ENCODE measurements at regions not wholly inside any gene's neighbourhood (a gene's known extent, or its start where the extent isn't known, plus 50 kb on each side); places are given as distances from the start of the nearest gene placed in this dataset.

- no peak for DNase-seq (ENCODE audit: low read depth, low spot score)
- Histone ChIP-seq H3K27ac (ENCODE audit: low read depth, low read length) (no peak overlapping the region), H3K9me3 (ENCODE audit: control insufficient read depth, insufficient read depth, low read length) (no peaks in the 10 kb centered on the region), H3K4me3 (ENCODE audit: low read depth, low read length) (no peak overlapping the region), H3K27me3 (ENCODE audit: control insufficient read depth, insufficient read depth, low read length) (no peaks in the 10 kb centered on the region)
- ChIA-PET CTCF (no interaction called here), POLR2A (no interaction called here)
- no peak for TF ChIP-seq CTCF (IDR thresholded peaks at IDR 0.05; ENCODE audit: low read depth, low read length)
Observed at GRCh38 chr3:24616110-24616829, 121.6 kb upstream of the THRB start.

GRCh38 chr3:24622138-24622537 lies 127.5 kb upstream of the THRB start:
- ChIA-PET CTCF (no interaction called here), POLR2A (no interaction called here)
- Histone ChIP-seq H3K4me3 (ENCODE audit: low read depth, low read length) (no peak overlapping the region), H3K9me3 (ENCODE audit: control insufficient read depth, insufficient read depth, low read length) (no peaks in the 10 kb centered on the region), H3K27me3 (ENCODE audit: control insufficient read depth, insufficient read depth, low read length) (no peaks in the 10 kb centered on the region), H3K27ac (ENCODE audit: low read depth, low read length) (no peak overlapping the region)
- no peak for DNase-seq (ENCODE audit: low read depth, low spot score)
- TF ChIP-seq CTCF (IDR thresholded peaks at IDR 0.05; ENCODE audit: low read depth, low read length) = no peak

- TF ChIP-seq CTCF (IDR thresholded peaks at IDR 0.05; ENCODE audit: low read depth, low read length) = no peak
- no peak for DNase-seq (ENCODE audit: low read depth, low spot score)
- ChIA-PET CTCF (no interaction called here), POLR2A (no interaction called here)
- H3K4me3 ChIP-seq (ENCODE audit: low read depth, low read length) = no peak overlapping the region
- H3K27ac ChIP-seq (ENCODE audit: low read depth, low read length) = no peak overlapping the region
- no peaks in the 10 kb centered on the region for H3K27me3 ChIP-seq (ENCODE audit: control insufficient read depth, insufficient read depth, low read length)
- no peaks in the 10 kb centered on the region for H3K9me3 ChIP-seq (ENCODE audit: control insufficient read depth, insufficient read depth, low read length)
Observed at GRCh38 chr3:24622696-24623225, 128.1 kb upstream of the THRB start.

- ChIA-PET POLR2A (no interaction called here), CTCF (no interaction called here)
- no peaks in the 10 kb centered on the region for H3K27me3 ChIP-seq (ENCODE audit: control insufficient read depth, insufficient read depth, low read length)
- DNase-seq (ENCODE audit: low read depth, low spot score) = no peak
- no peak for TF ChIP-seq CTCF (IDR thresholded peaks at IDR 0.05; ENCODE audit: low read depth, low read length)
- no peak overlapping the region for H3K4me3 ChIP-seq (ENCODE audit: low read depth, low read length)
- H3K9me3 ChIP-seq (ENCODE audit: control insufficient read depth, insufficient read depth, low read length) = no peaks in the 10 kb centered on the region
- no peak overlapping the region for H3K27ac ChIP-seq (ENCODE audit: low read depth, low read length)
Observed at GRCh38 chr3:24623657-24624056, 129.0 kb upstream of the THRB start.

- CTCF ChIA-PET = no interaction called here
Observed at GRCh38 chr3:24624938-24625681, 130.5 kb upstream of the THRB start.

More at GRCh38 chr3:24624938-24625681, 130.5 kb upstream of the THRB start:
- no peak overlapping the region for H3K4me3 ChIP-seq (ENCODE audit: low read depth, low read length)
- no peaks in the 10 kb centered on the region for H3K27me3 ChIP-seq (ENCODE audit: control insufficient read depth, insufficient read depth, low read length)
- no peaks in the 10 kb centered on the region for H3K9me3 ChIP-seq (ENCODE audit: control insufficient read depth, insufficient read depth, low read length)
- POLR2A ChIA-PET = no interaction called here
- H3K27ac ChIP-seq (ENCODE audit: low read depth, low read length) = no peak overlapping the region
- DNase-seq (ENCODE audit: low read depth, low spot score) = no peak
- no peak for TF ChIP-seq CTCF (IDR thresholded peaks at IDR 0.05; ENCODE audit: low read depth, low read length)
